SK-N-SH treated with all-trans-retinoic acid at 6 μM for 48 hours (cell line): ENCODE measurements at regions not wholly inside any gene's neighbourhood (a gene's known extent, or its start where the extent isn't known, plus 50 kb on each side); places are given as distances from the start of the nearest gene placed in this dataset.
"Not testable (repeated sequence)": the region's sequence is repeated elsewhere in the genome, so short reads cannot be mapped to it uniquely, and the experiment has no call there.

ENCODE experiments used
- ATAC-seq: fragments of 200-7000 bp; cut with Tn5 transposase; 3 replicates; pipeline ENCODE4 v1.9.1; 2020; ENCODE audit warnings: mild to moderate bottlenecking, moderate library complexity
- ARNTL ChIP-seq: fragments of 450-650 bp; formaldehyde crosslinking; IDR thresholded peaks from 2 replicates; pipeline ENCODE4 v1.5.0; 2020; ENCODE audit warnings: low read depth, mild to moderate bottlenecking, moderate library complexity, borderline replicate concordance
- BACH2 ChIP-seq: fragments of 250-450 bp; sonication (Bioruptor Pico); IDR thresholded peaks from 2 replicates; pipeline ENCODE4 v1.9.0; 2021; ENCODE audit warnings: mild to moderate bottlenecking, borderline replicate concordance
- ESRRG ChIP-seq: fragments of 250-450 bp; sonication (Bioruptor Pico); IDR thresholded peaks from 2 replicates; pipeline ENCODE4 v1.6.1; 2021; ENCODE audit warnings: mild to moderate bottlenecking
- GLIS3 ChIP-seq: fragments of 250-450 bp; sonication (Bioruptor Pico); IDR thresholded peaks from 2 replicates; pipeline ENCODE4 v1.5.0; 2020; ENCODE audit warnings: mild to moderate bottlenecking, moderate library complexity
- ISL1 ChIP-seq: fragments of 250-450 bp; sonication (Bioruptor Pico); IDR thresholded peaks from 2 replicates; pipeline ENCODE4 v2.1.2; 2022; ENCODE audit warnings: mild to moderate bottlenecking, moderate library complexity
- OSR1 ChIP-seq: fragments of 250-450 bp; sonication (Bioruptor Pico); IDR thresholded peaks from 2 replicates; pipeline ENCODE4 v1.8.0; 2022; ENCODE audit warnings: moderate library complexity, mild to moderate bottlenecking, inconsistent platforms
- PPARA ChIP-seq: fragments of 250-450 bp; sonication (Bioruptor Pico); IDR thresholded peaks from 2 replicates; pipeline ENCODE4 v1.5.0; 2020; ENCODE audit warnings: mild to moderate bottlenecking, borderline replicate concordance
- RARB ChIP-seq: fragments of 250-450 bp; sonication (Bioruptor Pico); IDR thresholded peaks from 2 replicates; pipeline ENCODE4 v1.8.0; 2021; ENCODE audit warnings: mild to moderate bottlenecking, moderate library complexity
- TCF4 ChIP-seq: fragments of 250-450 bp; sonication (Bioruptor Pico); IDR thresholded peaks from 2 replicates; pipeline ENCODE4 v1.8.0; 2021; ENCODE audit warnings: mild to moderate bottlenecking, moderate library complexity, borderline replicate concordance
- ZFP3 ChIP-seq: fragments of 250-450 bp; sonication (Bioruptor Pico); IDR thresholded peaks from 2 replicates; pipeline ENCODE4 v1.5.0; 2020; ENCODE audit warnings: mild to moderate bottlenecking, moderate library complexity
- ZFP30 ChIP-seq: fragments of 450-650 bp; formaldehyde crosslinking; IDR thresholded peaks from 2 replicates; pipeline ENCODE4 v1.5.0; 2022; ENCODE audit warnings: mild to moderate bottlenecking, moderate library complexity
- ZNF565 ChIP-seq: fragments of 450-650 bp; formaldehyde crosslinking; conservative IDR thresholded peaks from 2 replicates; pipeline ENCODE4 v1.5.0; 2020; ENCODE audit warnings: low read depth, mild to moderate bottlenecking, moderate library complexity
- ZNF70 ChIP-seq: fragments of 450-650 bp; formaldehyde crosslinking; IDR thresholded peaks from 2 replicates; pipeline ENCODE4 v1.5.0; 2020; ENCODE audit warnings: mild to moderate bottlenecking, moderate library complexity
- TF ChIP-seq, protein P1 (sequence below): fragments of 250-450 bp; sonication (Bioruptor Pico); IDR thresholded peaks from 2 replicates; pipeline ENCODE4 v1.5.0; 2020; ENCODE audit warnings: mild to moderate bottlenecking, moderate library complexity
- TF ChIP-seq, protein P2 (sequence below): fragments of 250-450 bp; sonication (Bioruptor Pico); IDR thresholded peaks from 2 replicates; pipeline ENCODE4 v1.5.1; 2020; ENCODE audit warnings: low read depth, mild to moderate bottlenecking, moderate library complexity
- TF ChIP-seq, protein P3 (sequence below): fragments of 250-450 bp; sonication (Bioruptor Pico); IDR thresholded peaks from 2 replicates; pipeline ENCODE4 v1.8.0; 2020; ENCODE audit warnings: mild to moderate bottlenecking, moderate library complexity, borderline replicate concordance
- TF ChIP-seq, protein P4 (sequence below): fragments of 250-450 bp; sonication (Bioruptor Pico); IDR thresholded peaks from 2 replicates; pipeline ENCODE4 v1.8.0; 2021; ENCODE audit warnings: low read depth, mild to moderate bottlenecking, moderate library complexity, borderline replicate concordance

DNA sequence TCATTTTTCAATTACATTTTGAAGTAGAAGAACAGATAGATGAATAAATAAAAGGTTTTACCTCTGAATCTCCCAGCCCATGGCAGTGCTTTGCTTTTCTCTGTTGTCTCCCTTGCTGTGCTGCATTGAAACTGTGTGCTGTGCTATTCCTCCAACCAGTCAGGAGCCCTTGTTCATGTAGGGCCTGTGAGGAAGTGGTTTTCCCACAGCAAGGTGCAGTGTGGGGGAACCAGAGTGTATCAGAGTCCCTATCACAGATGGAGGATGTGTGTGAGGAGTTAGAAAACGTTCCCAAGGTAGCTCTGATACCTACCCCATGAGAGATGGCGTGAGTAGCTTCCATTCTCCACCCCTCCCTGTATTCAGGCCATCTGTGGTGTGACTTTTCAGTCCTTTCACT lies 72.8 kb upstream of the RALGAPA2 start (continued):
- TF ChIP-seq, protein P1, sequence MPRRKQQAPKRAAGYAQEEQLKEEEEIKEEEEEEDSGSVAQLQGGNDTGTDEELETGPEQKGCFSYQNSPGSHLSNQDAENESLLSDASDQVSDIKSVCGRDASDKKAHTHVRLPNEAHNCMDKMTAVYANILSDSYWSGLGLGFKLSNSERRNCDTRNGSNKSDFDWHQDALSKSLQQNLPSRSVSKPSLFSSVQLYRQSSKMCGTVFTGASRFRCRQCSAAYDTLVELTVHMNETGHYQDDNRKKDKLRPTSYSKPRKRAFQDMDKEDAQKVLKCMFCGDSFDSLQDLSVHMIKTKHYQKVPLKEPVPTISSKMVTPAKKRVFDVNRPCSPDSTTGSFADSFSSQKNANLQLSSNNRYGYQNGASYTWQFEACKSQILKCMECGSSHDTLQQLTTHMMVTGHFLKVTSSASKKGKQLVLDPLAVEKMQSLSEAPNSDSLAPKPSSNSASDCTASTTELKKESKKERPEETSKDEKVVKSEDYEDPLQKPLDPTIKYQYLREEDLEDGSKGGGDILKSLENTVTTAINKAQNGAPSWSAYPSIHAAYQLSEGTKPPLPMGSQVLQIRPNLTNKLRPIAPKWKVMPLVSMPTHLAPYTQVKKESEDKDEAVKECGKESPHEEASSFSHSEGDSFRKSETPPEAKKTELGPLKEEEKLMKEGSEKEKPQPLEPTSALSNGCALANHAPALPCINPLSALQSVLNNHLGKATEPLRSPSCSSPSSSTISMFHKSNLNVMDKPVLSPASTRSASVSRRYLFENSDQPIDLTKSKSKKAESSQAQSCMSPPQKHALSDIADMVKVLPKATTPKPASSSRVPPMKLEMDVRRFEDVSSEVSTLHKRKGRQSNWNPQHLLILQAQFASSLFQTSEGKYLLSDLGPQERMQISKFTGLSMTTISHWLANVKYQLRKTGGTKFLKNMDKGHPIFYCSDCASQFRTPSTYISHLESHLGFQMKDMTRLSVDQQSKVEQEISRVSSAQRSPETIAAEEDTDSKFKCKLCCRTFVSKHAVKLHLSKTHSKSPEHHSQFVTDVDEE (CRISPR knock-in tag) = no peak
- TF ChIP-seq ARNTL = no peak

DNA sequence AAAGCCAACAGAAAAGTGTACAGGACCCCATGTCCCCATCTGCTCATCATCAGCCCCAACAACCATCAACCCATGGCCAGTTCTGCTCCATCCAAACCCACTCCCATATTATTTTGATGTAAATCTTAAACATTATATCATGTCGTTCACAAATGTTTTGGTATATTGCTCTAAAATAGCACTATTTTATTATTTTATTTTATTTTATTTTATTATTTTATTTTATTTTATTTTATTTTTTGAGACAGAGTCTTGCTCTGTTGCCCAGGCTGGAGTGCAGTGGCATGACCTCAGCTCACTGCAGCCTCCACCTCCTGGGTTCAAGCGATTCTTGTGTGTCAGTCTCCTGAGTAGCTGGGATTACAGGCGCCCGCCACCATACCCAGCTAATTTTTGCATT lies 72.0 kb upstream of the RALGAPA2 start:
- not testable (repeated sequence) for ATAC-seq

DNA sequence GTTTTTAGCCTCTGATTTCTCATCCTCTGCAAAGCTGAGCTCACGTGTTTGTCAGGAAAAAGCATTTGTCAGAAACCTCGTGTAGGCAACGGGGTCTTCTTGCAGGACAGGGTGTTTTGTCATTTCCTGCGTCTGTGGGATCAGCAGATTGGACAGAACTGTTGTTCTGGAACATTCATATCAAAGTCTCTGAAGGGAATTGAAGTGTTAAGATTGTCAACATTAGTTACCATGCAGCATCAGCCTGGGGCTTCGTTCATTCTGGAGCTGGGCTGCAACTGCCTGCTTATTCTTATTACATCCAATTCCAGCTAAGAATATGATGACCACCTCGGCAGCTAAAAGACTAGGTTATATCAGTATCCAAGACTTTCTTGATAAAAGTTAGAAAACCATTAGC lies 71.0 kb upstream of the RALGAPA2 start:
- no peak for ATAC-seq
- no peak for TF ChIP-seq RARB (CRISPR knock-in tag)
- TF ChIP-seq OSR1 (CRISPR knock-in tag) = no peak
- TF ChIP-seq, protein P2, sequence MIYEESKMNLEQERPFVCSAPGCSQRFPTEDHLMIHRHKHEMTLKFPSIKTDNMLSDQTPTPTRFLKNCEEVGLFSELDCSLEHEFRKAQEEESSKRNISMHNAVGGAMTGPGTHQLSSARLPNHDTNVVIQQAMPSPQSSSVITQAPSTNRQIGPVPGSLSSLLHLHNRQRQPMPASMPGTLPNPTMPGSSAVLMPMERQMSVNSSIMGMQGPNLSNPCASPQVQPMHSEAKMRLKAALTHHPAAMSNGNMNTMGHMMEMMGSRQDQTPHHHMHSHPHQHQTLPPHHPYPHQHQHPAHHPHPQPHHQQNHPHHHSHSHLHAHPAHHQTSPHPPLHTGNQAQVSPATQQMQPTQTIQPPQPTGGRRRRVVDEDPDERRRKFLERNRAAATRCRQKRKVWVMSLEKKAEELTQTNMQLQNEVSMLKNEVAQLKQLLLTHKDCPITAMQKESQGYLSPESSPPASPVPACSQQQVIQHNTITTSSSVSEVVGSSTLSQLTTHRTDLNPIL (CRISPR knock-in tag) = no peak
- no peak for TF ChIP-seq PPARA (CRISPR knock-in tag)
- TF ChIP-seq, protein P1 (CRISPR knock-in tag) = no peak
- TF ChIP-seq ARNTL = no peak
- TF ChIP-seq ZNF565 (CRISPR knock-in tag) = no peak
- no peak for TF ChIP-seq BACH2

DNA sequence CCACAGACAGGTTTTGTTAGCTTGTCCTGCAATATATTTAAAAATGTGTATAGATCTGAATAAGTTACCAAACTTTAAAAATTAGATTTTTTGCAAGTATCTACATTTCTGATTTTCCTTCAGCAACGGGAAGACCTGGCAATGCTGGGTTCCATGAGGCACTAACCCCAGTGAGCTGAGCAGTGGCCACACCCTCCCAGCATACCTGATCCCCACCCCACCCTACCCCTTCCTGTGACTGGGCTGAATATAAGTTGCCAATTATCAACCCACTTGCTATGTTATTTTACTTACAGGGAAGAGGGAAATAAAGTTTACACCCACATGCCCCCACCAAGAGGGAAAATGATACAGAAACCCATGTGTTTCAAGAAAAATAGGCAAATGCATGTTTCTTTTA lies 70.3 kb upstream of the RALGAPA2 start:
- no peak for ATAC-seq
- TF ChIP-seq PPARA (CRISPR knock-in tag) (no peak), ZNF70 (CRISPR knock-in tag) (no peak), ESRRG (CRISPR knock-in tag) (no peak), ARNTL (no peak), ISL1 (CRISPR knock-in tag) (no peak), ZFP3 (CRISPR knock-in tag) (no peak), ZFP30 (CRISPR knock-in tag) (no peak), OSR1 (CRISPR knock-in tag) (no peak), RARB (CRISPR knock-in tag) (no peak), GLIS3 (CRISPR knock-in tag) (no peak), BACH2 (no peak), TCF4 (CRISPR knock-in tag) (no peak)
- TF ChIP-seq, protein P1 (CRISPR knock-in tag) = no peak
- TF ChIP-seq, protein P3, sequence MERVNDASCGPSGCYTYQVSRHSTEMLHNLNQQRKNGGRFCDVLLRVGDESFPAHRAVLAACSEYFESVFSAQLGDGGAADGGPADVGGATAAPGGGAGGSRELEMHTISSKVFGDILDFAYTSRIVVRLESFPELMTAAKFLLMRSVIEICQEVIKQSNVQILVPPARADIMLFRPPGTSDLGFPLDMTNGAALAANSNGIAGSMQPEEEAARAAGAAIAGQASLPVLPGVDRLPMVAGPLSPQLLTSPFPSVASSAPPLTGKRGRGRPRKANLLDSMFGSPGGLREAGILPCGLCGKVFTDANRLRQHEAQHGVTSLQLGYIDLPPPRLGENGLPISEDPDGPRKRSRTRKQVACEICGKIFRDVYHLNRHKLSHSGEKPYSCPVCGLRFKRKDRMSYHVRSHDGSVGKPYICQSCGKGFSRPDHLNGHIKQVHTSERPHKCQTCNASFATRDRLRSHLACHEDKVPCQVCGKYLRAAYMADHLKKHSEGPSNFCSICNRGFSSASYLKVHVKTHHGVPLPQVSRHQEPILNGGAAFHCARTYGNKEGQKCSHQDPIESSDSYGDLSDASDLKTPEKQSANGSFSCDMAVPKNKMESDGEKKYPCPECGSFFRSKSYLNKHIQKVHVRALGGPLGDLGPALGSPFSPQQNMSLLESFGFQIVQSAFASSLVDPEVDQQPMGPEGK (CRISPR knock-in tag) = no peak
- TF ChIP-seq, protein P4, sequence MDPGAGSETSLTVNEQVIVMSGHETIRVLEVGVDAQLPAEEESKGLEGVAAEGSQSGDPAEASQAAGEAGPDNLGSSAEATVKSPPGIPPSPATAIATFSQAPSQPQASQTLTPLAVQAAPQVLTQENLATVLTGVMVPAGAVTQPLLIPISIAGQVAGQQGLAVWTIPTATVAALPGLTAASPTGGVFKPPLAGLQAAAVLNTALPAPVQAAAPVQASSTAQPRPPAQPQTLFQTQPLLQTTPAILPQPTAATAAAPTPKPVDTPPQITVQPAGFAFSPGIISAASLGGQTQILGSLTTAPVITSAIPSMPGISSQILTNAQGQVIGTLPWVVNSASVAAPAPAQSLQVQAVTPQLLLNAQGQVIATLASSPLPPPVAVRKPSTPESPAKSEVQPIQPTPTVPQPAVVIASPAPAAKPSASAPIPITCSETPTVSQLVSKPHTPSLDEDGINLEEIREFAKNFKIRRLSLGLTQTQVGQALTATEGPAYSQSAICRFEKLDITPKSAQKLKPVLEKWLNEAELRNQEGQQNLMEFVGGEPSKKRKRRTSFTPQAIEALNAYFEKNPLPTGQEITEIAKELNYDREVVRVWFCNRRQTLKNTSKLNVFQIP (CRISPR knock-in tag) = no peak
- TF ChIP-seq, protein P2 (CRISPR knock-in tag) = no peak
